H9 (cell line): ENCODE measurements at regions not wholly inside any gene's neighbourhood (a gene's known extent, or its start where the extent isn't known, plus 50 kb on each side); places are given as distances from the start of the nearest gene placed in this dataset.

ENCODE experiments used
- DNase-seq: peaks from one replicate; pipeline ENCODE4 v3.0.0-alpha.2; 2017
- H2AFZ ChIP-seq: one replicate; pipeline ENCODE4 v1.6.1; 2013; ENCODE audit warnings: mild to moderate bottlenecking, low read length, control low read depth, moderate library complexity
- H2AK5ac ChIP-seq: 2 replicates; pipeline ENCODE4 v1.6.1; 2013; ENCODE audit warnings: low read length, control low read depth, mixed read lengths; ENCODE audit not compliant: insufficient read length
- H2BK120ac ChIP-seq: one replicate; pipeline ENCODE4 v1.6.1; 2013; ENCODE audit warnings: low read depth, mild to moderate bottlenecking, low read length, control low read depth, inconsistent platforms; ENCODE audit not compliant: poor library complexity, severe bottlenecking
- H2BK12ac ChIP-seq: 2 replicates; pipeline ENCODE4 v1.6.1; 2013; ENCODE audit warnings: low read length, control low read depth, mixed read lengths, low read depth; ENCODE audit not compliant: insufficient read length
- H2BK15ac ChIP-seq: 2 replicates; pipeline ENCODE4 v1.6.1; 2013; ENCODE audit warnings: low read depth, low read length, control low read depth
- H2BK20ac ChIP-seq: one replicate; pipeline ENCODE4 v1.6.1; 2013; ENCODE audit warnings: low read depth, mild to moderate bottlenecking, low read length, control low read depth, inconsistent platforms; ENCODE audit not compliant: poor library complexity, severe bottlenecking
- H2BK5ac ChIP-seq: 2 replicates; pipeline ENCODE4 v1.6.1; 2013; ENCODE audit warnings: low read length, control low read depth, mixed read lengths; ENCODE audit not compliant: insufficient read length
- H3K14ac ChIP-seq: 2 replicates; pipeline ENCODE4 v1.6.1; 2013; ENCODE audit warnings: low read length, control low read depth; ENCODE audit not compliant: insufficient read depth
- H3K18ac ChIP-seq: 2 replicates; pipeline ENCODE4 v1.6.1; 2013; ENCODE audit warnings: low read depth, mild to moderate bottlenecking, mixed read lengths, low read length, control low read depth; ENCODE audit not compliant: insufficient read length
- H3K23ac ChIP-seq: 2 replicates; pipeline ENCODE4 v1.6.1; 2013; ENCODE audit warnings: low read length, control low read depth, mixed read lengths, low read depth; ENCODE audit not compliant: insufficient read length
- H3K23me2 ChIP-seq: 2 replicates; pipeline ENCODE4 v1.6.1; 2013; ENCODE audit warnings: low read depth, mild to moderate bottlenecking, mixed read lengths, low read length, control low read depth; ENCODE audit not compliant: insufficient read length, poor library complexity, severe bottlenecking
- H3K27ac ChIP-seq: 2 replicates; pipeline ENCODE4 v1.5.1; 2013; ENCODE audit warnings: low read length, control low read depth, mixed read lengths, low read depth; ENCODE audit not compliant: insufficient read length
- H3K27me3 ChIP-seq: 2 replicates; pipeline ENCODE4 v1.6.1; 2013; ENCODE audit warnings: low read length, control low read depth, inconsistent platforms; ENCODE audit not compliant: insufficient read depth
- H3K4ac ChIP-seq: 2 replicates; pipeline ENCODE4 v1.6.1; 2013; ENCODE audit warnings: low read depth, mild to moderate bottlenecking, control low read depth, inconsistent platforms, low read length, moderate library complexity
- H3K4me1 ChIP-seq: 2 replicates; pipeline ENCODE4 v1.6.1; 2013; ENCODE audit warnings: low read length, control low read depth, inconsistent platforms; ENCODE audit not compliant: insufficient read depth
- H3K4me2 ChIP-seq: 2 replicates; pipeline ENCODE4 v1.6.1; 2013; ENCODE audit warnings: low read length, control low read depth, mixed read lengths; ENCODE audit not compliant: insufficient read length, insufficient read depth
- H3K56ac ChIP-seq: 2 replicates; pipeline ENCODE4 v1.6.1; 2013; ENCODE audit warnings: low read depth, mild to moderate bottlenecking, mixed read lengths, low read length, control low read depth; ENCODE audit not compliant: insufficient read length
- H3K79me1 ChIP-seq: 2 replicates; pipeline ENCODE4 v1.6.1; 2013; ENCODE audit warnings: low read depth, mild to moderate bottlenecking, moderate library complexity, low read length, control low read depth, inconsistent platforms; ENCODE audit not compliant: insufficient read depth, poor library complexity, severe bottlenecking
- H3K79me2 ChIP-seq: 2 replicates; pipeline ENCODE4 v1.6.1; 2013; ENCODE audit warnings: low read length, control low read depth, inconsistent platforms; ENCODE audit not compliant: insufficient read depth
- H3K9ac ChIP-seq: 2 replicates; pipeline ENCODE4 v1.6.1; 2013; ENCODE audit warnings: low read length, control low read depth, mixed read lengths; ENCODE audit not compliant: insufficient read length; ENCODE audit errors: extremely low read depth
- H3K9me3 ChIP-seq: one replicate; pipeline ENCODE4 v1.6.1; 2013; ENCODE audit warnings: low read depth, low read length, inconsistent platforms; ENCODE audit not compliant: control insufficient read depth
- H3T11ph ChIP-seq: one replicate; pipeline ENCODE4 v1.6.1; 2013; ENCODE audit warnings: mild to moderate bottlenecking, low read length, control low read depth, inconsistent platforms
- H4K20me1 ChIP-seq: one replicate; pipeline ENCODE4 v1.6.1; 2013; ENCODE audit not compliant: control insufficient read depth, insufficient read length, insufficient read depth
- H4K5ac ChIP-seq: 2 replicates; pipeline ENCODE4 v1.6.1; 2013; ENCODE audit warnings: low read depth, mild to moderate bottlenecking, mixed read lengths, low read length, control low read depth; ENCODE audit not compliant: insufficient read length
- H4K8ac ChIP-seq: replicated peaks from 2 replicates; pipeline ENCODE4 v1.6.1; 2013; ENCODE audit warnings: low read length, control low read depth, mixed read lengths, low read depth; ENCODE audit not compliant: insufficient read length
- H4K91ac ChIP-seq: 2 replicates; pipeline ENCODE4 v1.6.1; 2013; ENCODE audit warnings: low read depth, mild to moderate bottlenecking, moderate library complexity, mixed read lengths, low read length, control low read depth; ENCODE audit not compliant: insufficient read length
- H3K27ac Mint-ChIP-seq, 3 experiments: 2 replicates in 2 of 3; 3 replicates in 1 of 3; pipeline ENCODE4 v1.8.0; 2020 to 2021; ENCODE audit warnings: mixed read lengths in 3 of 3, mild to moderate bottlenecking in 1 of 3, moderate library complexity in 1 of 3
- H3K27me3 Mint-ChIP-seq: 2 replicates; pipeline ENCODE4 v1.8.0; 2021; ENCODE audit warnings: low read depth, mild to moderate bottlenecking, moderate library complexity, mixed read lengths
- H3K36me3 Mint-ChIP-seq, 3 experiments: 2 replicates in 2 of 3; 3 replicates in 1 of 3; pipeline ENCODE4 v1.8.0; 2020 to 2021; ENCODE audit warnings: low read depth in 3 of 3, mixed read lengths in 3 of 3; ENCODE audit not compliant: insufficient read depth in 1 of 3
- H3K4me1 Mint-ChIP-seq, 2 experiments: 2 replicates each; pipeline ENCODE4 v1.8.0; 2020; ENCODE audit warnings: mixed read lengths in 2 of 2
- H3K4me3 Mint-ChIP-seq, 2 experiments: 2 replicates in 1 of 2; 3 replicates in 1 of 2; pipeline ENCODE4 v1.8.0; 2020 to 2021; ENCODE audit warnings: mild to moderate bottlenecking in 2 of 2, mixed read lengths in 2 of 2, moderate library complexity in 1 of 2
- H3K9me3 Mint-ChIP-seq, 2 experiments: 2 replicates in 1 of 2; 3 replicates in 1 of 2; pipeline ENCODE4 v1.8.0; 2020; ENCODE audit warnings: mild to moderate bottlenecking in 2 of 2, mixed read lengths in 2 of 2, moderate library complexity in 1 of 2
- CTCF ChIP-seq: fragments of 200-600 bp; sonication (generic); conservative IDR thresholded peaks from 3 replicates; pipeline ENCODE4 v1.8.0; 2021; ENCODE audit warnings: antibody characterized with exemption, mild to moderate bottlenecking
- WGBS: extraction: QIAGEN DNeasy Blood & Tissue Kit; methylation state at CpG from one replicate; pipeline ENCODE4 v1.1.7; 2013; ENCODE audit warnings: missing lambda C conversion rate, low lambda C conversion rate, mixed read lengths; ENCODE audit not compliant: insufficient read length; ENCODE audit errors: extremely low coverage; 5-methylcytosine and 5-hydroxymethylcytosine counted together

DNA sequence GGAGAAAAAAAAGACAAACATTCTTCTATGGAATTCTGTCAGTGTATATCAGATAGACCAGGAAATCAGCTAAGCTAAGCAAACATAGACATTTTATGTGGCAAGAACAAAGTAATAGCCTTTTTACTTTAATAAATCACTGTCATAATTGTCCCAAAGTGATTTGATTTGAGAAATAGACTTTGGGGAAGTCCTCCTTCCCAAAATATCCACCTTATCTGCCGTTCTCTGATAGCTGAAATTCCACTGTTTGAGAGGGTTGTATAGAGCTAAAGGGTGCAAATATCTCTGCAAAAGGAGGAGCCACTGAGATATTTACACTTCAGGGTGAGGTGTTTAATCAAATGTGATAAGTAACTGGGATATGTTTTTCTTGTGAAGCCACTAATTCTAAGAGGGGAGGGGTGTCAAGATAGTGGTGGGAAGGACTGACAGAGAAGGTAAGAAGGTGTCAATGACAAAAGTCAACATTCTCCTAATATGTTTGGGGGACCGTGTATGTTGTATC, 544.4 kb upstream of the JAG1 start:
- Mint-ChIP-seq H3K36me3 (no peaks in the 10 kb centered on the region), H3K4me3 (no peak overlapping the region), H3K27ac (no peak overlapping the region), H3K9me3 (no peaks in the 10 kb centered on the region), H3K27me3 (no peaks in the 10 kb centered on the region), H3K4me1 (no peaks in the 10 kb centered on the region; a peak in 2 of 4 replicates)
- WGBS = no CpG with 5 or more reads among the region's 2 CpGs
- Histone ChIP-seq H4K5ac (no peak overlapping the region), H3K4me2 (no peak overlapping the region), H3K56ac (no peak overlapping the region), H2AFZ (no peak overlapping the region), H3K79me2 (no peaks in the 10 kb centered on the region), H2BK15ac (no peak overlapping the region), H2BK5ac (no peak overlapping the region), H3K18ac (no peak overlapping the region), H3K14ac (no peak overlapping the region), H2BK120ac (no peak overlapping the region), H4K8ac (no peak overlapping the region), H2BK12ac (no peak overlapping the region), H2AK5ac (no peak overlapping the region), H3T11ph (no peak overlapping the region), H3K79me1 (no peaks in the 10 kb centered on the region), H4K91ac (no peak overlapping the region), H3K4ac (no peak overlapping the region), H3K9me3 (no peaks in the 10 kb centered on the region), H3K27ac (no peak overlapping the region), H2BK20ac (no peak overlapping the region), H3K23me2 (no peaks in the 10 kb centered on the region), H3K9ac (no peak overlapping the region), H3K4me1 (no peaks in the 10 kb centered on the region), H4K20me1 (no peaks in the 10 kb centered on the region), H3K23ac (no peak overlapping the region), H3K27me3 (no peaks in the 10 kb centered on the region; the same call in 1 of the 2 replicates)
- no peak for TF ChIP-seq CTCF
- no peak for DNase-seq
